HUES64 (cell line): ENCODE measurements at regions not wholly inside any gene's neighbourhood (a gene's known extent, or its start where the extent isn't known, plus 50 kb on each side); places are given as distances from the start of the nearest gene placed in this dataset.

Source experiments
- H3K27ac ChIP-seq: 2 replicates; pipeline ENCODE4 v1.7.0; 2013; ENCODE audit warnings: low read depth, low read length, inconsistent platforms
- H3K27me3 ChIP-seq: 2 replicates; pipeline ENCODE4 v1.6.1; 2013; ENCODE audit warnings: mild to moderate bottlenecking, low read length; ENCODE audit not compliant: insufficient read depth
- H3K36me3 ChIP-seq: 2 replicates; pipeline ENCODE4 v1.6.1; 2013; ENCODE audit warnings: mild to moderate bottlenecking, low read length; ENCODE audit not compliant: insufficient read depth
- H3K4me1 ChIP-seq: 2 replicates; pipeline ENCODE4 v1.6.1; 2013; ENCODE audit warnings: mild to moderate bottlenecking, low read length, moderate library complexity; ENCODE audit not compliant: insufficient read depth
- H3K4me3 ChIP-seq: 2 replicates; pipeline ENCODE4 v1.5.1; 2013; ENCODE audit warnings: mild to moderate bottlenecking, low read length, moderate library complexity
- H3K9ac ChIP-seq: 2 replicates; pipeline ENCODE4 v1.6.1; 2013; ENCODE audit warnings: mild to moderate bottlenecking, low read depth, low read length
- H3K9me3 ChIP-seq: 2 replicates; pipeline ENCODE4 v1.6.1; 2013; ENCODE audit warnings: low read depth, low read length; ENCODE audit not compliant: insufficient read depth
- WGBS: fragments of 150-250, 120-280 bp; methylation state at CpG from one replicate; pipeline ENCODE4 v1.1.7; 2013; ENCODE audit warnings: missing lambda C conversion rate; 5-methylcytosine and 5-hydroxymethylcytosine counted together

- Histone ChIP-seq H3K4me1 (peaks cover 11% of the 10 kb centered on the region; the same call in 1 of the 2 replicates), H3K27me3 (no peaks in the 10 kb centered on the region), H3K4me3 (no peak overlapping the region), H3K9ac (no peak overlapping the region), H3K36me3 (no peaks in the 10 kb centered on the region), H3K9me3 (no peaks in the 10 kb centered on the region), H3K27ac (no peak overlapping the region)
- 92% methylated on average over 5 of the region's 5 CpGs for WGBS
Observed at GRCh38 chr1:185486346-185486745, 169.3 kb upstream of the IVNS1ABP start.

- H3K27ac ChIP-seq: no peak overlapping the region
- 75% methylated on average over 1 of the region's 2 CpGs for WGBS
Observed at GRCh38 chr1:185483664-185484450, 166.8 kb upstream of the IVNS1ABP start.

GRCh38 chr1:185483217-185483616 lies 166.2 kb upstream of the IVNS1ABP start:
- H3K27me3 ChIP-seq: no peaks in the 10 kb centered on the region
- H3K9ac ChIP-seq: no peak overlapping the region
- no peak overlapping the region for H3K27ac ChIP-seq
- H3K9me3 ChIP-seq: no peaks in the 10 kb centered on the region
- H3K4me1 ChIP-seq: peaks cover 11% of the 10 kb centered on the region; the same call in 1 of the 2 replicates
- H3K36me3 ChIP-seq: no peaks in the 10 kb centered on the region
- no peak overlapping the region for H3K4me3 ChIP-seq
- WGBS: 100% methylated on average over 1 of the region's 1 CpG

More at GRCh38 chr1:185483664-185484450, 166.8 kb upstream of the IVNS1ABP start:
- no peaks in the 10 kb centered on the region for H3K27me3 ChIP-seq
- no peaks in the 10 kb centered on the region for H3K36me3 ChIP-seq
- peaks cover 11% of the 10 kb centered on the region; the same call in 1 of the 2 replicates for H3K4me1 ChIP-seq
- no peak overlapping the region for H3K9ac ChIP-seq
- H3K9me3 ChIP-seq: no peaks in the 10 kb centered on the region
- no peak overlapping the region for H3K4me3 ChIP-seq

GRCh38 chr1:185480545-185480944 lies 163.5 kb upstream of the IVNS1ABP start:
- Histone ChIP-seq H3K4me3 (no peak overlapping the region), H3K36me3 (no peaks in the 10 kb centered on the region), H3K27ac (no peak overlapping the region), H3K4me1 (peaks cover 11% of the 10 kb centered on the region; the same call in 1 of the 2 replicates), H3K27me3 (no peaks in the 10 kb centered on the region), H3K9me3 (no peaks in the 10 kb centered on the region), H3K9ac (no peak overlapping the region)
- WGBS: 94% methylated on average over 2 of the region's 2 CpGs

GRCh38 chr1:185479796-185480195 lies 162.8 kb upstream of the IVNS1ABP start:
- H3K36me3 ChIP-seq: no peaks in the 10 kb centered on the region
- WGBS: 78% methylated on average over 5 of the region's 5 CpGs
- H3K9ac ChIP-seq: no peak overlapping the region
- no peak overlapping the region for H3K27ac ChIP-seq
- peaks cover 11% of the 10 kb centered on the region; the same call in 1 of the 2 replicates for H3K4me1 ChIP-seq
- H3K27me3 ChIP-seq: no peaks in the 10 kb centered on the region
- H3K4me3 ChIP-seq: no peak overlapping the region
- H3K9me3 ChIP-seq: no peaks in the 10 kb centered on the region

- no peaks in the 10 kb centered on the region for H3K36me3 ChIP-seq
- no peak overlapping the region for H3K9ac ChIP-seq
- WGBS: 95% methylated on average over 3 of the region's 3 CpGs
- no peaks in the 10 kb centered on the region for H3K27me3 ChIP-seq
- H3K4me3 ChIP-seq: no peak overlapping the region
- H3K4me1 ChIP-seq: peaks cover 4% of the 10 kb centered on the region; the same call in 1 of the 2 replicates
- no peak overlapping the region for H3K27ac ChIP-seq
- H3K9me3 ChIP-seq: no peaks in the 10 kb centered on the region
Observed at GRCh38 chr1:185478877-185479276, 161.8 kb upstream of the IVNS1ABP start.

- WGBS: 90% methylated on average over 6 of the region's 6 CpGs
- H3K27ac ChIP-seq: no peak overlapping the region
- no peaks in the 10 kb centered on the region for H3K27me3 ChIP-seq
- H3K4me3 ChIP-seq: no peak overlapping the region
- no peak overlapping the region for H3K9ac ChIP-seq
- no peaks in the 10 kb centered on the region; the same call in 1 of the 2 replicates for H3K4me1 ChIP-seq
- H3K9me3 ChIP-seq: no peaks in the 10 kb centered on the region
- no peaks in the 10 kb centered on the region for H3K36me3 ChIP-seq
Observed at GRCh38 chr1:185477638-185478580, 160.9 kb upstream of the IVNS1ABP start.

GRCh38 chr1:185474440-185475149 lies 157.6 kb upstream of the IVNS1ABP start:
- Histone ChIP-seq H3K27ac (no peak overlapping the region), H3K4me1 (no peaks in the 10 kb centered on the region), H3K9ac (no peak overlapping the region), H3K4me3 (no peak overlapping the region), H3K36me3 (no peaks in the 10 kb centered on the region), H3K9me3 (no peaks in the 10 kb centered on the region), H3K27me3 (no peaks in the 10 kb centered on the region)
- WGBS: 100% methylated on average over 1 of the region's 2 CpGs

GRCh38 chr1:185473186-185473585 lies 156.1 kb upstream of the IVNS1ABP start:
- Histone ChIP-seq H3K4me3 (no peak overlapping the region), H3K27ac (no peak overlapping the region), H3K27me3 (no peaks in the 10 kb centered on the region), H3K36me3 (no peaks in the 10 kb centered on the region), H3K4me1 (no peaks in the 10 kb centered on the region), H3K9ac (no peak overlapping the region), H3K9me3 (no peaks in the 10 kb centered on the region)
- 95% methylated on average over 5 of the region's 6 CpGs for WGBS

- no peak overlapping the region for H3K4me3 ChIP-seq
Observed at GRCh38 chr1:185468626-185469025, 151.6 kb upstream of the IVNS1ABP start.

More at GRCh38 chr1:185468626-185469025, 151.6 kb upstream of the IVNS1ABP start:
- no peak overlapping the region for H3K9ac ChIP-seq
- WGBS: 84% methylated on average over 1 of the region's 1 CpG
- H3K4me1 ChIP-seq: no peaks in the 10 kb centered on the region
- no peaks in the 10 kb centered on the region for H3K27me3 ChIP-seq
- H3K27ac ChIP-seq: no peak overlapping the region
- H3K36me3 ChIP-seq: no peaks in the 10 kb centered on the region
- no peaks in the 10 kb centered on the region for H3K9me3 ChIP-seq
